ENCODE measurements at regions not wholly inside any gene's neighbourhood (a gene's known extent, or its start where the extent isn't known, plus 50 kb on each side); places are given as distances from the start of the nearest gene placed in this dataset.

- TF ChIP-seq ZNF652 (CRISPR knock-in tag; IDR thresholded peaks at IDR 0.05; ENCODE audit: borderline replicate concordance, low read depth) = peak; percentile 96
- 0 out of 2 replicates have a peak, but pooled peaks have one; percentile 23 for TF ChIP-seq SOX13 (IDR thresholded peaks at IDR 0.05)
- no peak for TF ChIP-seq SOX13 (CRISPR knock-in tag; conservative IDR thresholded peaks at IDR 0.05 in 1 of 2, IDR thresholded peaks at IDR 0.05 in 1 of 2)
- TF ChIP-seq SNAPC2 (CRISPR knock-in tag; IDR thresholded peaks at IDR 0.05) = no peak
- peak; percentile 60; the same call in 1 of the 2 replicates for TF ChIP-seq ZNF749 (CRISPR knock-in tag; IDR thresholded peaks at IDR 0.05; ENCODE audit: borderline replicate concordance)
- peak; percentile 18 for TF ChIP-seq ZNF883 (CRISPR knock-in tag; IDR thresholded peaks at IDR 0.05; ENCODE audit: not compliant biosample characterization)
- TF ChIP-seq ZBTB38 (CRISPR knock-in tag; IDR thresholded peaks at IDR 0.05) = peak; percentile 63
- TF ChIP-seq ZNF839 (CRISPR knock-in tag; IDR thresholded peaks at IDR 0.05; ENCODE audit: borderline replicate concordance) = 0 out of 2 replicates have a peak, but pooled peaks have one; percentile 32
- TF ChIP-seq ZBTB46 (CRISPR knock-in tag; IDR thresholded peaks at IDR 0.05; ENCODE audit: borderline replicate concordance) = no peak
- no peak for TF ChIP-seq KAT2B (IDR thresholded peaks at IDR 0.05; ENCODE audit: borderline replicate concordance, low read depth, low read length)
- TF ChIP-seq NONO (IDR thresholded peaks at IDR 0.05) = no peak
- TF ChIP-seq NONO (CRISPR knock-in tag; conservative IDR thresholded peaks at IDR 0.05) = 0 out of 2 replicates have a peak, but pooled peaks have one; percentile 54
- no peak for TF ChIP-seq GABPB1 (CRISPR knock-in tag; IDR thresholded peaks at IDR 0.05)
- TF ChIP-seq PLSCR1 (CRISPR knock-in tag; IDR thresholded peaks at IDR 0.05; ENCODE audit: borderline replicate concordance) = no peak
- no peak for TF ChIP-seq MEIS1 (CRISPR knock-in tag; IDR thresholded peaks at IDR 0.05; ENCODE audit: borderline replicate concordance)
- TF ChIP-seq HOXA9 (CRISPR knock-in tag; IDR thresholded peaks at IDR 0.05; ENCODE audit: borderline replicate concordance) = no peak
- TF ChIP-seq FOXO1 (CRISPR knock-in tag; IDR thresholded peaks at IDR 0.05) = 0 out of 2 replicates have a peak, but pooled peaks have one; percentile 0
- no peak for TF ChIP-seq ZNF557 (CRISPR knock-in tag; IDR thresholded peaks at IDR 0.05)
- no peak for TF ChIP-seq ARID5B (CRISPR knock-in tag; IDR thresholded peaks at IDR 0.05)
- 0 out of 2 replicates have a peak, but pooled peaks have one; percentile 11 for TF ChIP-seq RXRA (CRISPR knock-in tag; IDR thresholded peaks at IDR 0.05)
- TF ChIP-seq ZNF691 (CRISPR knock-in tag; IDR thresholded peaks at IDR 0.05; ENCODE audit: borderline replicate concordance, low read depth) = 0 out of 2 replicates have a peak, but pooled peaks have one; percentile 3
- TF ChIP-seq ZNF782 (CRISPR knock-in tag; IDR thresholded peaks at IDR 0.05; ENCODE audit: borderline replicate concordance) = no peak
Observed at GRCh38 chr2:20536619-20537422, 89.9 kb downstream of the RHOB start (continued).

Data from HepG2 (cell line).